ENCODE measurements at regions not wholly inside any gene's neighbourhood (a gene's known extent, or its start where the extent isn't known, plus 50 kb on each side); places are given as distances from the start of the nearest gene placed in this dataset.

- no peak overlapping the region for H3K27ac ChIP-seq (ENCODE audit: low read length)
- H3K36me3 ChIP-seq (ENCODE audit: control insufficient read depth, low read depth, low read length): no peaks in the 10 kb centered on the region
- no peak overlapping the region for H3K4me3 ChIP-seq (ENCODE audit: low read length)
- H3K4me1 ChIP-seq (ENCODE audit: control insufficient read depth, low read depth, low read length): peaks cover 6% of the 10 kb centered on the region
- H3K9me3 ChIP-seq (ENCODE audit: control insufficient read depth, low read depth, low read length): no peaks in the 10 kb centered on the region
- H3K27me3 ChIP-seq (ENCODE audit: control insufficient read depth, insufficient read depth, low read length): no peaks in the 10 kb centered on the region
- no peak overlapping the region for H3K9ac ChIP-seq (ENCODE audit: low read length)
Measured at GRCh38 chr10:106499448-106499847, 665.1 kb downstream of the SORCS1 start.

- H3K9me3 ChIP-seq (ENCODE audit: control insufficient read depth, low read depth, low read length): no peaks in the 10 kb centered on the region
- H3K36me3 ChIP-seq (ENCODE audit: control insufficient read depth, low read depth, low read length): no peaks in the 10 kb centered on the region
- no peak overlapping the region for H3K9ac ChIP-seq (ENCODE audit: low read length)
- H3K4me1 ChIP-seq (ENCODE audit: control insufficient read depth, low read depth, low read length): peaks cover 6% of the 10 kb centered on the region
- H3K27ac ChIP-seq (ENCODE audit: low read length): no peak overlapping the region
- no peak overlapping the region for H3K4me3 ChIP-seq (ENCODE audit: low read length)
- no peaks in the 10 kb centered on the region for H3K27me3 ChIP-seq (ENCODE audit: control insufficient read depth, insufficient read depth, low read length)
Measured at GRCh38 chr10:106498675-106499074, 665.8 kb downstream of the SORCS1 start.

DNA sequence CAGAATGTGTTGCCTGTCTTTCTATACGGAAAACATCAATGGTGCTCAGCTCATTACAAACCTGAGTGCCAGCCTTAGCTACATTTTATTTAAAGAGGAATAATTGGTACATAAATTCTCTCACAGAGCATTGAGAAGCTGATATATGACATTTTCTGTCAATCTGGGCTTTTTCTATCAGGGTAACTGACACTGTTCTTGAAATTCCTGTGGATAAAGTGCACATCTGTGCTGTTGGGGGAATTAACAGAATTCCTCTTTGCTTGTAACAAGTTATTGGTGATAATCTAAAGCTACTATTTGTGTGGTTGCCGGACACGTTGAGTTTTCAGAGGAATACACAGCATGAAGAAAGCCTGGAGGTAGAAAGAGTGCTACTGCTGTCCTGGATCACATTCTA is 668.6 kb downstream of the SORCS1 start:
- Histone ChIP-seq H3K9me3 (ENCODE audit: control insufficient read depth, low read depth, low read length) (no peaks in the 10 kb centered on the region), H3K27me3 (ENCODE audit: control insufficient read depth, insufficient read depth, low read length) (no peaks in the 10 kb centered on the region), H3K4me1 (ENCODE audit: control insufficient read depth, low read depth, low read length) (peaks cover 6% of the 10 kb centered on the region), H3K36me3 (ENCODE audit: control insufficient read depth, low read depth, low read length) (no peaks in the 10 kb centered on the region), H3K4me3 (ENCODE audit: low read length) (no peak overlapping the region), H3K27ac (ENCODE audit: low read length) (no peak overlapping the region), H3K9ac (ENCODE audit: low read length) (no peak overlapping the region)

DNA sequence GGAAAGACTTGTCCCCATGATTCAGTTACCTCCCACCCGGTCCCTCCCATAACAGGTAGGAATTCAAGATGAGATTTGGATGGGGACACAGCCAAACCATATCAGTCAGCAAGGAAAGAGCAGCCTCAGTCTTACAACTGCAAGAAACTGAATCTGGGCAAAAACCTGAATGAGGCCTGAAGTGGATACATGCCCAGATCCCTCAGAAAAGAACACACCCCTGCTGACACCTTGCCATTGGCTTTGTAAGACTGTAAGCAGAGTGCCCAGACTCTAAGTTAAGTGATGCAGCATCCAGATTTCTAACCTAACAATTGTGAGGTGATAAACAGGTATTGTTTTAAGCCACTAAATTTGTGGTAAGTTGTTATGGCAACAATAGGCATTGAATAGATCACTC is 670.8 kb downstream of the SORCS1 start:
- Histone ChIP-seq H3K27me3 (ENCODE audit: control insufficient read depth, insufficient read depth, low read length) (no peaks in the 10 kb centered on the region), H3K9me3 (ENCODE audit: control insufficient read depth, low read depth, low read length) (no peaks in the 10 kb centered on the region), H3K36me3 (ENCODE audit: control insufficient read depth, low read depth, low read length) (no peaks in the 10 kb centered on the region), H3K4me3 (ENCODE audit: low read length) (no peak overlapping the region), H3K27ac (ENCODE audit: low read length) (no peak overlapping the region), H3K9ac (ENCODE audit: low read length) (no peak overlapping the region), H3K4me1 (ENCODE audit: control insufficient read depth, low read depth, low read length) (no peaks in the 10 kb centered on the region)

DNA sequence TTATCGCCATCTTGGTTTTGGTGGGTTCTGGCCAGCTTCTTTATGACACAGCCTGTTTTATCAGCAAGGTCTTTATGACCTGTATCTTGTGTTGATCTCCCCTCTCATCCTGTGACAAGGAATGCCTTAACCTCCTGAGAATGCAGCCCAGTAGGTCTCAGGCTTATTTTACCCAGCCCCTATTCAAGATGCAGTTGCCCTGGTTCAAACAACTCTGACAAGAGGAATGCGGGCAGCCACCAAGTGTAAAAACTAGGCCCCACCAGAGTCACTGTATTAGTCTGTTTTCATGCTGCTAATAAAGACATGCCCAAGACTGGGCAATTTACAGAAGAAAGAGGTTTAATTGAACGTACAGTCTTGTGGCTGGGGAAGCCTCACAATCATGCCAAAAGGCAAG is 671.3 kb downstream of the SORCS1 start:
- Histone ChIP-seq H3K27me3 (ENCODE audit: control insufficient read depth, insufficient read depth, low read length) (no peaks in the 10 kb centered on the region), H3K9ac (ENCODE audit: low read length) (no peak overlapping the region), H3K9me3 (ENCODE audit: control insufficient read depth, low read depth, low read length) (no peaks in the 10 kb centered on the region), H3K4me3 (ENCODE audit: low read length) (no peak overlapping the region), H3K36me3 (ENCODE audit: control insufficient read depth, low read depth, low read length) (no peaks in the 10 kb centered on the region), H3K4me1 (ENCODE audit: control insufficient read depth, low read depth, low read length) (no peaks in the 10 kb centered on the region), H3K27ac (ENCODE audit: low read length) (no peak overlapping the region)

DNA sequence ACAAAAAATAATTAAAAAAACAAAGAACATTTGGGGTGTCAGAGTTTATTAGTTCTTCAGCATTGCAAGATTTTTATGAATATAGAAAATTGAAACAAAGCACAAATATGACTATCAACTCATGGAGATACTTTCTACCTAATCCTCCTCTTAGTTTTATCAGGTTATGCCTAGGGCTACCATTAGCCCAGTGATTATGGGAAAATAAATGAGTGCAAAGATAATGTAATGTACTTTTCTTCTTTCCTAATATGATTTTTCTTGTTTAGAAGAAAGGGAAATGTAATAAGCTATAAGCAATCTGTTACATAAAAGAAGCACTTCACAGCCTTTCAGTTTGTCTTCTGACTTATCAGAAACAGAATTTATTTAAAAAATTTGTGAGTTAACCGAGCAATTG is 676.8 kb downstream of the SORCS1 start:
- no peak overlapping the region for H3K27ac ChIP-seq (ENCODE audit: low read length)
- H3K4me3 ChIP-seq (ENCODE audit: low read length): no peak overlapping the region
- no peaks in the 10 kb centered on the region for H3K9me3 ChIP-seq (ENCODE audit: control insufficient read depth, low read depth, low read length)
- no peaks in the 10 kb centered on the region for H3K27me3 ChIP-seq (ENCODE audit: control insufficient read depth, insufficient read depth, low read length)
- no peak overlapping the region for H3K9ac ChIP-seq (ENCODE audit: low read length)
- peaks cover 4% of the 10 kb centered on the region for H3K4me1 ChIP-seq (ENCODE audit: control insufficient read depth, low read depth, low read length)
- no peaks in the 10 kb centered on the region for H3K36me3 ChIP-seq (ENCODE audit: control insufficient read depth, low read depth, low read length)

GRCh38 chr10:106481598-106482275 is 682.8 kb downstream of the SORCS1 start:
- Histone ChIP-seq H3K4me1 (ENCODE audit: control insufficient read depth, low read depth, low read length) (peaks cover 4% of the 10 kb centered on the region), H3K4me3 (ENCODE audit: low read length) (no peak overlapping the region), H3K27me3 (ENCODE audit: control insufficient read depth, insufficient read depth, low read length) (no peaks in the 10 kb centered on the region), H3K36me3 (ENCODE audit: control insufficient read depth, low read depth, low read length) (no peaks in the 10 kb centered on the region), H3K9ac (ENCODE audit: low read length) (no peak overlapping the region), H3K9me3 (ENCODE audit: control insufficient read depth, low read depth, low read length) (no peaks in the 10 kb centered on the region), H3K27ac (ENCODE audit: low read length) (no peak overlapping the region)

DNA sequence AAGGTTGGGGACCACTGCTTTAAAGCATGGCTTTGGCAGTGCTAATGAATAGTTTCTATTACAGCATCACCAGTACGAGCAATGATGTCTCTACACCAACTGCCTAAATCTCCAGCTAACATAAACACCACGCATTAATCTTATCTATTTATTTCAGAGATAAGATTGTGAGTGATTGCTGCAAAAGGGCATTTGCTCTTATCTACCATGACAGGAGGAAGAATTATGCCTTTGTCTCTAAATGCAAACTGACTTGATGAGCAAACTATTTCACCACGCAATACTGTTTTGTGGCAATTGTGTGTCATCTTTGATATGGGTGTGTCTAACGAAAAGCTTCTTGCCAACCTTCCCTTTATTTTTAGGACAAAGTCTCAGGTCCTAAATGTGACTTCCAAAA is 684.9 kb downstream of the SORCS1 start:
- no peak overlapping the region for H3K9ac ChIP-seq (ENCODE audit: low read length)
- H3K27ac ChIP-seq (ENCODE audit: low read length): no peak overlapping the region
- H3K4me1 ChIP-seq (ENCODE audit: control insufficient read depth, low read depth, low read length): no peaks in the 10 kb centered on the region
- H3K9me3 ChIP-seq (ENCODE audit: control insufficient read depth, low read depth, low read length): no peaks in the 10 kb centered on the region
- H3K36me3 ChIP-seq (ENCODE audit: control insufficient read depth, low read depth, low read length): no peaks in the 10 kb centered on the region
- no peaks in the 10 kb centered on the region for H3K27me3 ChIP-seq (ENCODE audit: control insufficient read depth, insufficient read depth, low read length)
- H3K4me3 ChIP-seq (ENCODE audit: low read length): no peak overlapping the region

GRCh38 chr10:106474876-106475275 is 689.6 kb downstream of the SORCS1 start:
- H3K27ac ChIP-seq (ENCODE audit: low read length): no peak overlapping the region
- H3K27me3 ChIP-seq (ENCODE audit: control insufficient read depth, insufficient read depth, low read length): no peaks in the 10 kb centered on the region
- no peaks in the 10 kb centered on the region for H3K9me3 ChIP-seq (ENCODE audit: control insufficient read depth, low read depth, low read length)
- no peak overlapping the region for H3K4me3 ChIP-seq (ENCODE audit: low read length)
- H3K4me1 ChIP-seq (ENCODE audit: control insufficient read depth, low read depth, low read length): no peaks in the 10 kb centered on the region
- no peaks in the 10 kb centered on the region for H3K36me3 ChIP-seq (ENCODE audit: control insufficient read depth, low read depth, low read length)
- H3K9ac ChIP-seq (ENCODE audit: low read length): no peak overlapping the region

DNA sequence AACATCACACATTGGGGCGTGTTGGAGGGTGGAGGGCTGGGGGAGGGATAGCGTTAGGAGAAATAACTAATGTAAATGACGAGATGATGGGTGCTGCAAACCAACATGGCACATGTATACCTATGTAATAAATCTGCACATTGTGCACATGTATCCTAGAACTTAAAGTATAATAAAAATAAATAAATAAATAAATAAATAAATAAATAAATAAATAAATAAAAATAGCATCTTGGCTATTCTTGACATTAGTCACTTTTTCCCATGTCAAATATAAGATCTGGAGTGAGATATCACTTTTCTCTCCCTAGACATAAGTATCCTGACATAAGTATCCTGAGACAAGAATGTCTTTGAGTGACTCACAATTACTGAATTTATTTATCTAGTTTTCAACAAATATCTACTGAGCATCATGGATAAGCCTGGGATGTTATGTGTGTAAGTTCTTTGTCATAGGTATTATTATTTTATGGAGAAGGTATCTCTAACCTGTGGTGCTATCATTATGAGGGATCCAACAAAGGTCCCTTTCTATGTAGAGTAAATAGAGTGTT is 691.3 kb downstream of the SORCS1 start:
- no peaks in the 10 kb centered on the region for H3K4me1 ChIP-seq (ENCODE audit: control insufficient read depth, low read depth, low read length)
- no peaks in the 10 kb centered on the region for H3K9me3 ChIP-seq (ENCODE audit: control insufficient read depth, low read depth, low read length)
- H3K27ac ChIP-seq (ENCODE audit: low read length): no peak overlapping the region
- H3K4me3 ChIP-seq (ENCODE audit: low read length): no peak overlapping the region
- H3K27me3 ChIP-seq (ENCODE audit: control insufficient read depth, insufficient read depth, low read length): no peaks in the 10 kb centered on the region
- no peaks in the 10 kb centered on the region for H3K36me3 ChIP-seq (ENCODE audit: control insufficient read depth, low read depth, low read length)
- H3K9ac ChIP-seq (ENCODE audit: low read length): no peak overlapping the region

GRCh38 chr10:106467506-106467905 is 697.0 kb downstream of the SORCS1 start:
- H3K27me3 ChIP-seq (ENCODE audit: control insufficient read depth, insufficient read depth, low read length): no peaks in the 10 kb centered on the region
- no peak overlapping the region for H3K4me3 ChIP-seq (ENCODE audit: low read length)
- H3K4me1 ChIP-seq (ENCODE audit: control insufficient read depth, low read depth, low read length): no peaks in the 10 kb centered on the region
- no peaks in the 10 kb centered on the region for H3K9me3 ChIP-seq (ENCODE audit: control insufficient read depth, low read depth, low read length)
- H3K27ac ChIP-seq (ENCODE audit: low read length): no peak overlapping the region
- no peaks in the 10 kb centered on the region for H3K36me3 ChIP-seq (ENCODE audit: control insufficient read depth, low read depth, low read length)
- H3K9ac ChIP-seq (ENCODE audit: low read length): no peak overlapping the region

DNA sequence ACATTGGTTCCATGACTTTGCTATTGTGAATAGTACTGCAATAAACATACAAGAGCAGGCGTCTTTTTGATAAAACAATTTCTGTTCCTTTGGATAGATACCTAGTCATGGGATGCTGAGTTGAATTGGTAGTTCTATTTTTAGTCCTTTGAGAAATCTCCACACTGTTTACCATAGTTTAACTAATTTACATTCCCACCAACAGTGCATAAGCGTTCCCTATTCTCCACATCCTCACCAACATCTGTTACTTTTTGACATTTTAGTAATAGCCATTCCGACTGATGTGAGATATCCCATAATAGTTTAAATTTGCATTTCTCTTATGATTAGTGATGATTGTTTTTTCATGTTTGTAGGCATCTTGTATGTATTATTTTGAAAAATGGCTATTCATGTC is 707.0 kb downstream of the SORCS1 start:
- Histone ChIP-seq H3K9ac (ENCODE audit: low read length) (no peak overlapping the region), H3K36me3 (ENCODE audit: control insufficient read depth, low read depth, low read length) (no peaks in the 10 kb centered on the region), H3K9me3 (ENCODE audit: control insufficient read depth, low read depth, low read length) (no peaks in the 10 kb centered on the region)

More for the DNA sequence above, 707.0 kb downstream of the SORCS1 start:
- Histone ChIP-seq H3K4me1 (ENCODE audit: control insufficient read depth, low read depth, low read length) (no peaks in the 10 kb centered on the region), H3K4me3 (ENCODE audit: low read length) (no peak overlapping the region), H3K27me3 (ENCODE audit: control insufficient read depth, insufficient read depth, low read length) (no peaks in the 10 kb centered on the region), H3K27ac (ENCODE audit: low read length) (no peak overlapping the region)

All from iPS-18a (cell line).